ENCODE measurements at regions not wholly inside any gene's neighbourhood (a gene's known extent, or its start where the extent isn't known, plus 50 kb on each side); places are given as distances from the start of the nearest gene placed in this dataset.

- intact Hi-C loops (cut with DNase I) = no loop called here
- TF ChIP-seq, protein P1, sequence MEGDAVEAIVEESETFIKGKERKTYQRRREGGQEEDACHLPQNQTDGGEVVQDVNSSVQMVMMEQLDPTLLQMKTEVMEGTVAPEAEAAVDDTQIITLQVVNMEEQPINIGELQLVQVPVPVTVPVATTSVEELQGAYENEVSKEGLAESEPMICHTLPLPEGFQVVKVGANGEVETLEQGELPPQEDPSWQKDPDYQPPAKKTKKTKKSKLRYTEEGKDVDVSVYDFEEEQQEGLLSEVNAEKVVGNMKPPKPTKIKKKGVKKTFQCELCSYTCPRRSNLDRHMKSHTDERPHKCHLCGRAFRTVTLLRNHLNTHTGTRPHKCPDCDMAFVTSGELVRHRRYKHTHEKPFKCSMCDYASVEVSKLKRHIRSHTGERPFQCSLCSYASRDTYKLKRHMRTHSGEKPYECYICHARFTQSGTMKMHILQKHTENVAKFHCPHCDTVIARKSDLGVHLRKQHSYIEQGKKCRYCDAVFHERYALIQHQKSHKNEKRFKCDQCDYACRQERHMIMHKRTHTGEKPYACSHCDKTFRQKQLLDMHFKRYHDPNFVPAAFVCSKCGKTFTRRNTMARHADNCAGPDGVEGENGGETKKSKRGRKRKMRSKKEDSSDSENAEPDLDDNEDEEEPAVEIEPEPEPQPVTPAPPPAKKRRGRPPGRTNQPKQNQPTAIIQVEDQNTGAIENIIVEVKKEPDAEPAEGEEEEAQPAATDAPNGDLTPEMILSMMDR (IDR thresholded peaks at IDR 0.05) = no peak
- no peaks in the 10 kb centered on the region for H3K9me3 ChIP-seq
- no peaks in the 10 kb centered on the region for H3K36me3 ChIP-seq
- no peaks in the 10 kb centered on the region for H3K4me1 ChIP-seq
- H3K27me3 ChIP-seq = no peaks in the 10 kb centered on the region
- ATAC-seq = no peak
- H3K4me3 ChIP-seq = no peak overlapping the region
- DNase-seq = no peak
- H3K27ac ChIP-seq = no peak overlapping the region
These were observed 221.8 kb downstream of the PHLDA1 start for GRCh38 chr12:75809746-75810145.

DNA sequence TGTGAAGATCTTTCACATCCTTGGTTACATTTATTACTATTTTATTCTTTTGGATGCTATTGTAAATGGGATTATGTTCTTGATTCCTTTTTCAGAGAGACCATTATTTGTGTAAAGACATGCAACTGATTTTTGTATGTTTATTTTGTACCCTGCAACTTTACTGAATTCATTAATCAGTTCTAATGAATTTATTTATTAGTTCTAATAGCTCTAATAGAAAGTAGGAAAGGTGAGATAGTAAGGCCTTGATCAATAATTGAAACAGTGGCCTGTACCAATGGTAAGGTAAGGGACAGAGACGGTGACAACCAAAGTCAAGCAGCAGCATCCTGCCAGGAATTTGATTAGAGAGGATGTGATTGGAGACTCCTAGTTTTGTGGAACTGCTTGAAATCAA, 224.1 kb downstream of the PHLDA1 start:
- intact Hi-C loops (cut with DNase I) = no loop called here

DNA sequence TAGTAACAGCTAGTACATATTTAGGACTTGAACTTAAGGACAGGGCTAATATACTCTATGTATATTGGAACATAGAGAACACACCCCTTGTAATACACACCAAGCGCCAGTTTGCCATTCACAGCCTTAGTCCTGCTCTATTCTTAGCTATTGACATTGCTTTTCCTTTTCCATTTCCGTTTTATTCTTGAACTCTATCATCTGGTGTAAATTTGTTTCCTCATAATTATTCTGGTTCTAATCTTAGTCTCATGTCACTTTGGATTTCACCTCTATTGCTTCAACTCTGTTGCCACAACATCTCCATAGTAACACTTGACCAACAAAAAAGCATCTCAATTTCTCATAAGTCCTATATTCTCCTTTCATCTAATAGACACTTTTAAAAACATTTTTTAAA, 225.7 kb downstream of the PHLDA1 start:
- no peak overlapping the region for H3K27ac ChIP-seq
- H3K36me3 ChIP-seq = no peaks in the 10 kb centered on the region
- H3K9me3 ChIP-seq = no peaks in the 10 kb centered on the region
- no peaks in the 10 kb centered on the region for H3K4me1 ChIP-seq
- TF ChIP-seq, protein P1 (IDR thresholded peaks at IDR 0.05) = no peak
- intact Hi-C loops (cut with DNase I) = no loop called here
- ATAC-seq (no peak), DNase-seq (no peak)
- H3K27me3 ChIP-seq = no peaks in the 10 kb centered on the region
- no peak overlapping the region for H3K4me3 ChIP-seq

More for the DNA sequence above, 224.1 kb downstream of the PHLDA1 start:
- Histone ChIP-seq H3K4me1 (no peaks in the 10 kb centered on the region), H3K36me3 (no peaks in the 10 kb centered on the region), H3K4me3 (no peak overlapping the region), H3K27me3 (no peaks in the 10 kb centered on the region), H3K27ac (no peak overlapping the region), H3K9me3 (no peaks in the 10 kb centered on the region)
- DNase-seq = no peak
- no peak for ATAC-seq
- TF ChIP-seq, protein P1 (IDR thresholded peaks at IDR 0.05) = no peak

GRCh38 chr12:75805320-75805719, 226.3 kb downstream of the PHLDA1 start:
- Histone ChIP-seq H3K27me3 (no peaks in the 10 kb centered on the region), H3K36me3 (no peaks in the 10 kb centered on the region), H3K4me3 (no peak overlapping the region), H3K27ac (no peak overlapping the region), H3K4me1 (no peaks in the 10 kb centered on the region), H3K9me3 (no peaks in the 10 kb centered on the region)
- intact Hi-C loops (cut with DNase I) = no loop called here
- DNase-seq = no peak
- TF ChIP-seq, protein P1 (IDR thresholded peaks at IDR 0.05) = no peak
- no peak for ATAC-seq

GRCh38 chr12:75798136-75798926, 233.2 kb downstream of the PHLDA1 start:
- DNase-seq (no peak), ATAC-seq (no peak)
- H3K4me1 ChIP-seq = no peaks in the 10 kb centered on the region
- TF ChIP-seq, protein P1 (IDR thresholded peaks at IDR 0.05) = no peak
- intact Hi-C loops (cut with DNase I) = no loop called here
- H3K36me3 ChIP-seq = no peaks in the 10 kb centered on the region
- H3K27me3 ChIP-seq = no peaks in the 10 kb centered on the region
- no peak overlapping the region for H3K27ac ChIP-seq
- H3K4me3 ChIP-seq = no peak overlapping the region
- no peaks in the 10 kb centered on the region for H3K9me3 ChIP-seq

Data from left lung (tissue), 4 donors.